ENCODE measurements at regions not wholly inside any gene's neighbourhood (a gene's known extent, or its start where the extent isn't known, plus 50 kb on each side); places are given as distances from the start of the nearest gene placed in this dataset.

GRCh38 chr3:160617636-160618035 is 52.3 kb upstream of the KPNA4 start:
- ChIA-PET CTCF (ENCODE audit: unreplicated experiment) (no interaction called here), POLR2A (interaction anchor here (0.6 to 1.5 kb wide), 2 partner anchors 283 to 757 kb away, joined by 3 to 8 read pairs; no protein-coding TSS in a partner anchor)
- no TSS peak for BruUV-seq (replicated peaks)
- H2AFZ ChIP-seq (ENCODE audit: low read length): no peak overlapping the region
- H3K27ac ChIP-seq (ENCODE audit: low read depth, low read length, poor library complexity, severe bottlenecking): no peak overlapping the region
- no peak overlapping the region for H3K4me2 ChIP-seq (ENCODE audit: low read length)
- no peaks in the 10 kb centered on the region for H3K9me2 ChIP-seq (ENCODE audit: insufficient read depth, low read length)
- no peaks in the 10 kb centered on the region for H4K20me1 ChIP-seq (ENCODE audit: insufficient read depth, low read length)
- no peaks in the 10 kb centered on the region for H3K79me2 ChIP-seq (ENCODE audit: insufficient read depth, low read depth, low read length)
- no peaks in the 10 kb centered on the region for H3K9me3 ChIP-seq (ENCODE audit: low read length)
- intact Hi-C loops (cut with micrococcal nuclease; ENCODE audit: unreplicated experiment): no loop called here
- H3K4me3 ChIP-seq (ENCODE audit: low read depth, low read length, poor library complexity, severe bottlenecking): no peak overlapping the region
- no peak for TF ChIP-seq CTCF (conservative IDR thresholded peaks at IDR 0.05; ENCODE audit: low read length)
- H3K4me1 ChIP-seq (ENCODE audit: insufficient read depth, low read length, poor library complexity, severe bottlenecking): no peaks in the 10 kb centered on the region
- no peak for DNase-seq (ENCODE audit: low spot score)
- no peaks in the 10 kb centered on the region for H3K36me3 ChIP-seq (ENCODE audit: insufficient read depth, low read length)

DNA sequence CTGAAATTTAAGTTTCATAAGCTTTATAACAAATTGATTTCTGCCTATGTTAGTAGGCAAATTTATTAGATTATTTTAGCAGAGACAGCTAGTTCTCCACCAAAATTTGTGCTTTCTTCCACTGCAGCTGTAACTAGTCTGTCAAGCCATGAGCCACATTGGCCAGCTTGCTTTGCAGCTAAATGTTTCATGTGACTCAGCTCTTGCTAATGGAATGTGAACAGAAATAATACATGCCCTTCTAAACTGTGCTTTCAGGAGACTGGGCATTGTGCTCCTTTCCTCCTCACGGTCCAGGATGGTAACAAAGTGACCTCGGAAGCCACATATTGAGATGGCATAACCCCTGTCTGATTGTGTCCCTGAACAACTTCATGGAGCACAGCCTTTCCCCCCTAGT is 51.3 kb upstream of the KPNA4 start:
- Histone ChIP-seq H3K27ac (ENCODE audit: low read depth, low read length, poor library complexity, severe bottlenecking) (no peak overlapping the region), H3K4me3 (ENCODE audit: low read depth, low read length, poor library complexity, severe bottlenecking) (no peak overlapping the region), H2AFZ (ENCODE audit: low read length) (no peak overlapping the region), H3K9me2 (ENCODE audit: insufficient read depth, low read length) (no peaks in the 10 kb centered on the region), H4K20me1 (ENCODE audit: insufficient read depth, low read length) (no peaks in the 10 kb centered on the region), H3K4me2 (ENCODE audit: low read length) (no peak overlapping the region), H3K36me3 (ENCODE audit: insufficient read depth, low read length) (no peaks in the 10 kb centered on the region), H3K79me2 (ENCODE audit: insufficient read depth, low read depth, low read length) (no peaks in the 10 kb centered on the region), H3K9me3 (ENCODE audit: low read length) (no peaks in the 10 kb centered on the region), H3K4me1 (ENCODE audit: insufficient read depth, low read length, poor library complexity, severe bottlenecking) (no peaks in the 10 kb centered on the region)
- CTCF ChIA-PET (ENCODE audit: unreplicated experiment): no interaction called here
- BruUV-seq (replicated peaks): no TSS peak
- POLR2A ChIA-PET: no interaction called here
- DNase-seq (ENCODE audit: low spot score): no peak
- intact Hi-C loops (cut with micrococcal nuclease; ENCODE audit: unreplicated experiment): no loop called here
- TF ChIP-seq EZH2phosphoT487 (IDR thresholded peaks at IDR 0.05; ENCODE audit: borderline replicate concordance, low read depth, low read length) (no peak), CTCF (conservative IDR thresholded peaks at IDR 0.05; ENCODE audit: low read length) (no peak)

DNA sequence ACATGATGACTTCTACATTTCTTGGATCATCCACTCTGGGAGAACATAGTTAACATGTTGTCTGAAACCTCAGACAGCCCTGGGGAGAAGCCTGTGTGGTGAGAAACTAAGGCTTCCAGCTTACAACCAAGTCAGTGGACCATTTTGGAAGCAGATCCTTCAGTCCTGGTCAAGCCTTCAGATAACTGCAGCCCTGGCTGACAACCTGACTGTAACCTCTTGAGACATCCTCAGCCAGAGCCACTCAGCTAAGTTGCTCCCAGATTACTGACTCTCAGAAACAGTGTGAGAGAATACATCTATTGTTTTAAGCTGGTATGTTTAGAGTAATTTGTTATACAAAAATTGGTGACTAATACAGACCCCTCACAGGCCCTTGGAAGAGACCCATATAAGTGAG is 50.9 kb upstream of the KPNA4 start:
- no peak for TF ChIP-seq EZH2phosphoT487 (IDR thresholded peaks at IDR 0.05; ENCODE audit: borderline replicate concordance, low read depth, low read length)
- no peak for TF ChIP-seq CTCF (conservative IDR thresholded peaks at IDR 0.05; ENCODE audit: low read length)
- no TSS peak for BruUV-seq (replicated peaks)
- CTCF ChIA-PET (ENCODE audit: unreplicated experiment): interaction anchor here (0.5 kb wide), 1 partner anchor 192 kb away, joined by 3 read pairs; no protein-coding TSS in a partner anchor
- Histone ChIP-seq H3K4me2 (ENCODE audit: low read length) (no peak overlapping the region), H3K4me3 (ENCODE audit: low read depth, low read length, poor library complexity, severe bottlenecking) (no peak overlapping the region), H2AFZ (ENCODE audit: low read length) (no peak overlapping the region), H3K79me2 (ENCODE audit: insufficient read depth, low read depth, low read length) (no peaks in the 10 kb centered on the region), H3K36me3 (ENCODE audit: insufficient read depth, low read length) (no peaks in the 10 kb centered on the region), H3K27ac (ENCODE audit: low read depth, low read length, poor library complexity, severe bottlenecking) (no peak overlapping the region), H3K9me3 (ENCODE audit: low read length) (no peaks in the 10 kb centered on the region), H4K20me1 (ENCODE audit: insufficient read depth, low read length) (no peaks in the 10 kb centered on the region), H3K4me1 (ENCODE audit: insufficient read depth, low read length, poor library complexity, severe bottlenecking) (no peaks in the 10 kb centered on the region), H3K9me2 (ENCODE audit: insufficient read depth, low read length) (no peaks in the 10 kb centered on the region)
- DNase-seq (ENCODE audit: low spot score): no peak
- POLR2A ChIA-PET: no interaction called here
- intact Hi-C loops (cut with micrococcal nuclease; ENCODE audit: unreplicated experiment): no loop called here

Data from OCI-LY7 (cell line).